ENCODE measurements at regions not wholly inside any gene's neighbourhood (a gene's known extent, or its start where the extent isn't known, plus 50 kb on each side); places are given as distances from the start of the nearest gene placed in this dataset.

DNA sequence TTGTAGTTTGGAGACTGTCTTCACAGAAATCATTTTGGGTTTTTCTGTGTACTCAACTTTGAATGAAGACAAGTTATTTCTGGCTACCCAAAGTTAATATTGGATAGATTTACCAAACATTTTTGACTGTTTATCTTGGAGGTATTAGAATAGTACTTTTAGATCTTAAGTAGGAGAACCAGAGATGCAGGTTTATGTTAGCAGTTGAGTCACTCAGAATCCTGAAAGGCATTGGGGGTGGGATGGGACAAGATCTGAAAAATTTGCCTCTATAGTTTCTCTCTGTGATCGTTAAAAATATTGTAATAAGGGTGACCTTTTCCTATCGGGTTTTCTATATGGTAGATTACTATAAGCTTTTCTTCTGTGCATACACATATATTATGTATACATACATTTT, 112.3 kb downstream of the TTC6 start:
- TF ChIP-seq, protein P1, sequence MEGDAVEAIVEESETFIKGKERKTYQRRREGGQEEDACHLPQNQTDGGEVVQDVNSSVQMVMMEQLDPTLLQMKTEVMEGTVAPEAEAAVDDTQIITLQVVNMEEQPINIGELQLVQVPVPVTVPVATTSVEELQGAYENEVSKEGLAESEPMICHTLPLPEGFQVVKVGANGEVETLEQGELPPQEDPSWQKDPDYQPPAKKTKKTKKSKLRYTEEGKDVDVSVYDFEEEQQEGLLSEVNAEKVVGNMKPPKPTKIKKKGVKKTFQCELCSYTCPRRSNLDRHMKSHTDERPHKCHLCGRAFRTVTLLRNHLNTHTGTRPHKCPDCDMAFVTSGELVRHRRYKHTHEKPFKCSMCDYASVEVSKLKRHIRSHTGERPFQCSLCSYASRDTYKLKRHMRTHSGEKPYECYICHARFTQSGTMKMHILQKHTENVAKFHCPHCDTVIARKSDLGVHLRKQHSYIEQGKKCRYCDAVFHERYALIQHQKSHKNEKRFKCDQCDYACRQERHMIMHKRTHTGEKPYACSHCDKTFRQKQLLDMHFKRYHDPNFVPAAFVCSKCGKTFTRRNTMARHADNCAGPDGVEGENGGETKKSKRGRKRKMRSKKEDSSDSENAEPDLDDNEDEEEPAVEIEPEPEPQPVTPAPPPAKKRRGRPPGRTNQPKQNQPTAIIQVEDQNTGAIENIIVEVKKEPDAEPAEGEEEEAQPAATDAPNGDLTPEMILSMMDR (IDR thresholded peaks at IDR 0.05): no peak
- no peak for TF ChIP-seq POLR2A (IDR thresholded peaks at IDR 0.05)

All from uterus (tissue), 2 donors.